ENCODE measurements at regions not wholly inside any gene's neighbourhood (a gene's known extent, or its start where the extent isn't known, plus 50 kb on each side); places are given as distances from the start of the nearest gene placed in this dataset.

GRCh38 chr7:56222866-56223265, 106.6 kb upstream of the NUPR2 start:
- TF ChIP-seq MAX (IDR thresholded peaks at IDR 0.05; ENCODE audit: low read depth, low read length) (no peak), TCF3 (IDR thresholded peaks at IDR 0.05; ENCODE audit: borderline replicate concordance, insufficient read depth, low read depth, low read length) (no peak), CTCF (IDR thresholded peaks at IDR 0.05 in 2 of 3, conservative IDR thresholded peaks at IDR 0.05 in 1 of 3; ENCODE audit: control insufficient read depth in 2 of 3, extremely low read depth in 1 of 3, insufficient read depth in 1 of 3, low read depth in 3 of 3, low read length in 3 of 3) (no peak), RUNX3 (IDR thresholded peaks at IDR 0.05; ENCODE audit: low read length) (no peak), ZBTB33 (IDR thresholded peaks at IDR 0.05) (no peak), POLR2AphosphoS5 (IDR thresholded peaks at IDR 0.05; ENCODE audit: low read length) (no peak), RFX5 (IDR thresholded peaks at IDR 0.05; ENCODE audit: low read depth, low read length) (no peak)

Measured in GM12878 (cell line).